CD4-positive, alpha-beta T cell (primary cell): ENCODE measurements at regions not wholly inside any gene's neighbourhood (a gene's known extent, or its start where the extent isn't known, plus 50 kb on each side); places are given as distances from the start of the nearest gene placed in this dataset.

Experiments used
- ATAC-seq: fragments of 200-7000 bp; cut with Tn5 transposase; one replicate; pipeline ENCODE4 v1.10.0; 2022; ENCODE audit warnings: mild to moderate bottlenecking; ENCODE audit not compliant: poor library complexity
- CTCF ChIA-PET: fragments of 350-600 bp; sonication (Branson Sonifier 250); formaldehyde crosslinking; loops from one replicate; lab custom pipeline; 2021; ENCODE audit warnings: antibody characterized with exemption, inconsistent platforms; lab: Charles Lee
- POLR2A ChIA-PET: fragments of 350-600 bp; sonication (Branson Sonifier 250); formaldehyde crosslinking; loops from one replicate; lab custom pipeline; 2021; ENCODE audit warnings: antibody characterized with exemption, inconsistent platforms; lab: Charles Lee
- DNase-seq, 14 experiments: peaks; one replicate each; pipeline ENCODE4 v3.0.0-alpha.2; 2013 to 2020; ENCODE audit warnings: mixed read lengths in 2 of 14
- H3K27ac ChIP-seq, 2 donors: one replicate each; pipeline versions ENCODE4 v1.5.1 to v1.7.0; 2013; ENCODE audit warnings: low read length in 2 of 2, low read depth in 1 of 2, mild to moderate bottlenecking in 1 of 2
- H3K27me3 ChIP-seq, 2 experiments: 1 replicate in 1 of 2; 2 replicates in 1 of 2; pipeline versions ENCODE4 v1.6.1 to v1.7.0; 2013; ENCODE audit warnings: low read length in 2 of 2, control low read depth in 1 of 2, mild to moderate bottlenecking in 1 of 2, moderate library complexity in 1 of 2; ENCODE audit not compliant: insufficient read depth in 2 of 2, control insufficient read depth in 1 of 2
- H3K36me3 ChIP-seq: one replicate; pipeline ENCODE4 v1.6.1; 2013; ENCODE audit warnings: low read length, control low read depth; ENCODE audit not compliant: insufficient read depth
- H3K4me1 ChIP-seq: one replicate; pipeline ENCODE4 v1.6.1; 2013; ENCODE audit warnings: low read length, control low read depth; ENCODE audit not compliant: insufficient read depth
- H3K4me3 ChIP-seq: one replicate; pipeline ENCODE4 v1.5.1; 2013; ENCODE audit warnings: mild to moderate bottlenecking, low read length, moderate library complexity
- H3K9me3 ChIP-seq, 2 experiments: 1 replicate in 1 of 2; 2 replicates in 1 of 2; pipeline versions ENCODE4 v1.6.1 to v1.7.0; 2013; ENCODE audit warnings: low read length in 2 of 2, mild to moderate bottlenecking in 2 of 2, control low read depth in 1 of 2, moderate library complexity in 1 of 2; ENCODE audit not compliant: control insufficient read depth in 1 of 2, insufficient read depth in 1 of 2
- H3K27ac Mint-ChIP-seq: one replicate; pipeline ENCODE4 v1.8.0; 2020; ENCODE audit warnings: mixed read lengths
- H3K27me3 Mint-ChIP-seq: one replicate; pipeline ENCODE4 v1.8.0; 2021; ENCODE audit warnings: mixed read lengths
- H3K36me3 Mint-ChIP-seq: one replicate; pipeline ENCODE4 v1.8.0; 2021; ENCODE audit warnings: low read depth, mixed read lengths
- H3K4me1 Mint-ChIP-seq: one replicate; pipeline ENCODE4 v1.8.0; 2021; ENCODE audit warnings: low read depth, mixed read lengths
- H3K4me3 Mint-ChIP-seq: one replicate; pipeline ENCODE4 v1.8.0; 2020; ENCODE audit warnings: mild to moderate bottlenecking, mixed read lengths
- H3K9me3 Mint-ChIP-seq: one replicate; pipeline ENCODE4 v1.8.0; 2020; ENCODE audit warnings: mixed read lengths
- CTCF ChIP-seq: fragments of 200-600 bp; IDR thresholded peaks from one replicate; pipeline ENCODE4 v1.8.0; 2022; ENCODE audit warnings: antibody characterized with exemption, mild to moderate bottlenecking
- intact Hi-C, 2 experiments: fragments of 100-400 bp; cut with DNase I in 1 of 2; cut with micrococcal nuclease in 1 of 2; formaldehyde crosslinking; loops; one replicate each; pipeline versions ENCODE4 v1.15.1 to v1.9.0; 2023 to 2025; cut with DNase I, micrococcal nuclease

GRCh38 chr15:57892181-57892580 lies 173.3 kb downstream of the ALDH1A2 start:
- Mint-ChIP-seq H3K27ac (no peak overlapping the region), H3K4me3 (no peak overlapping the region), H3K27me3 (peaks cover 18% of the 10 kb centered on the region), H3K4me1 (no peaks in the 10 kb centered on the region), H3K9me3 (no peaks in the 10 kb centered on the region), H3K36me3 (no peaks in the 10 kb centered on the region)
- ChIA-PET CTCF (no interaction called here), POLR2A (no interaction called here)
- H3K4me1 ChIP-seq: no peaks in the 10 kb centered on the region
- H3K27me3 ChIP-seq: peaks cover 0 to 12% of the 10 kb centered on the region in 2 experiments
- H3K36me3 ChIP-seq: no peaks in the 10 kb centered on the region
- DNase-seq: no peak
- intact Hi-C loops: no loop called here
- no peaks in the 10 kb centered on the region for H3K9me3 ChIP-seq
- no peak overlapping the region for H3K27ac ChIP-seq
- no peak overlapping the region for H3K4me3 ChIP-seq
- no peak for TF ChIP-seq CTCF
- ATAC-seq: no peak

- H3K27ac Mint-ChIP-seq: no peak overlapping the region
- no peak for DNase-seq
These were observed 172.5 kb downstream of the ALDH1A2 start for GRCh38 chr15:57893040-57893439.

GRCh38 chr15:57895291-57895690 lies 170.2 kb downstream of the ALDH1A2 start:
- intact Hi-C loops: no loop called here
- Histone ChIP-seq H3K4me3 (no peak overlapping the region), H3K27me3 (peaks cover 0 to 5% of the 10 kb centered on the region in 2 experiments), H3K9me3 (no peaks in the 10 kb centered on the region), H3K27ac (no peak overlapping the region), H3K4me1 (no peaks in the 10 kb centered on the region), H3K36me3 (no peaks in the 10 kb centered on the region)
- no peak for TF ChIP-seq CTCF
- ChIA-PET CTCF (no interaction called here), POLR2A (no interaction called here)
- DNase-seq (no peak), ATAC-seq (no peak)
- Mint-ChIP-seq H3K27me3 (peaks cover 13% of the 10 kb centered on the region), H3K4me1 (no peaks in the 10 kb centered on the region), H3K27ac (no peak overlapping the region), H3K4me3 (no peak overlapping the region), H3K9me3 (no peaks in the 10 kb centered on the region), H3K36me3 (no peaks in the 10 kb centered on the region)

More at GRCh38 chr15:57893040-57893439, 172.5 kb downstream of the ALDH1A2 start:
- no peaks in the 10 kb centered on the region for H3K4me1 Mint-ChIP-seq
- H3K27me3 Mint-ChIP-seq: peaks cover 23% of the 10 kb centered on the region
- H3K27ac ChIP-seq: no peak overlapping the region
- H3K9me3 Mint-ChIP-seq: no peaks in the 10 kb centered on the region
- ATAC-seq: no peak
- no peak for TF ChIP-seq CTCF
- ChIA-PET CTCF (no interaction called here), POLR2A (no interaction called here)
- no peaks in the 10 kb centered on the region for H3K4me1 ChIP-seq
- no peak overlapping the region for H3K4me3 Mint-ChIP-seq
- no peak overlapping the region for H3K4me3 ChIP-seq
- H3K36me3 Mint-ChIP-seq: no peaks in the 10 kb centered on the region
- H3K9me3 ChIP-seq: no peaks in the 10 kb centered on the region
- peaks cover 0 to 5% of the 10 kb centered on the region in 2 experiments for H3K27me3 ChIP-seq
- intact Hi-C loops: no loop called here
- H3K36me3 ChIP-seq: no peaks in the 10 kb centered on the region
